Ishikawa (cell line): ENCODE measurements at regions not wholly inside any gene's neighbourhood (a gene's known extent, or its start where the extent isn't known, plus 50 kb on each side); places are given as distances from the start of the nearest gene placed in this dataset.

Experiments
- CEBPB ChIP-seq: IDR thresholded peaks from 2 replicates; pipeline ENCODE4 v1.6.1; 2012
- CREB1 ChIP-seq: IDR thresholded peaks from 2 replicates; pipeline ENCODE4 v1.6.1; 2012; ENCODE audit warnings: low read depth
- EGR1 ChIP-seq: IDR thresholded peaks from 2 replicates; pipeline ENCODE4 v1.6.1; 2012
- EP300 ChIP-seq: IDR thresholded peaks from 2 replicates; pipeline ENCODE4 v1.6.1; 2012; ENCODE audit warnings: borderline replicate concordance
- FOXM1 ChIP-seq: IDR thresholded peaks from 2 replicates; pipeline ENCODE4 v1.6.1; 2012; ENCODE audit warnings: low read depth, borderline replicate concordance
- NFIC ChIP-seq: IDR thresholded peaks from 2 replicates; pipeline ENCODE4 v1.6.1; 2012
- RAD21 ChIP-seq: IDR thresholded peaks from 2 replicates; pipeline ENCODE4 v1.6.1; 2012; ENCODE audit warnings: low read depth
- TAF1 ChIP-seq: IDR thresholded peaks from 2 replicates; pipeline ENCODE4 v1.6.1; 2012; ENCODE audit warnings: low read depth, mild to moderate bottlenecking
- TCF12 ChIP-seq: IDR thresholded peaks from 2 replicates; pipeline ENCODE4 v1.6.1; 2012; ENCODE audit warnings: low read depth
- TEAD4 ChIP-seq: IDR thresholded peaks from 2 replicates; pipeline ENCODE4 v1.6.1; 2012
- YY1 ChIP-seq: IDR thresholded peaks from 2 replicates; pipeline ENCODE4 v1.6.1; 2012; ENCODE audit warnings: low read depth
- ZBTB7A ChIP-seq: IDR thresholded peaks from 2 replicates; pipeline ENCODE4 v1.6.1; 2012; ENCODE audit warnings: low read depth
- TF ChIP-seq, protein P1 (sequence below): IDR thresholded peaks from 2 replicates; pipeline ENCODE4 v1.6.1; 2012
- TF ChIP-seq, protein P2 (sequence below): IDR thresholded peaks from 2 replicates; pipeline ENCODE4 v1.6.1; 2012; ENCODE audit warnings: low read depth, mild to moderate bottlenecking
- TF ChIP-seq, protein P3 (sequence below): IDR thresholded peaks from 2 replicates; pipeline ENCODE4 v1.6.1; 2012

DNA sequence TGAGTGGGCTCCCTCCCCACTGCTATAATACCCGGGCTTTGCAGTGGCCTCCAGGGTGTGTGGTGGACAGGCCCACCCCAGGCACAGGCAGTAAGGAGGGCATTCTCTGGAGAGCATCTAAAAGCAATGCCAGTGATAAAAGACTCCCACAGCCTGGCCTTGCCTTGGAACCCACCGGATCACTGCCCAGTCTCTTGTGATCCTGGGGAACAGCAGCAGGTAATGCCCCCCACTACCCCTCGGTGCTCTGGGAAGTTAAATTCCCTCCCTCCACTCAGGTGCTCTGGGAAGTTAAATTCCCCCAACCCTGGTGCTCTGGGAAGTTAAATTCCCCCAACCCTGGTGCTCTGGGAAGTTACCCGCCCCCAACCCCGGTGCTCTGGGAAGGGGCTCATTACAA, 565.2 kb downstream of the TCERG1L start:
- TF ChIP-seq, protein P1, sequence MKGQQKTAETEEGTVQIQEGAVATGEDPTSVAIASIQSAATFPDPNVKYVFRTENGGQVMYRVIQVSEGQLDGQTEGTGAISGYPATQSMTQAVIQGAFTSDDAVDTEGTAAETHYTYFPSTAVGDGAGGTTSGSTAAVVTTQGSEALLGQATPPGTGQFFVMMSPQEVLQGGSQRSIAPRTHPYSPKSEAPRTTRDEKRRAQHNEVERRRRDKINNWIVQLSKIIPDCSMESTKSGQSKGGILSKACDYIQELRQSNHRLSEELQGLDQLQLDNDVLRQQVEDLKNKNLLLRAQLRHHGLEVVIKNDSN = no peak
- TF ChIP-seq, protein P2, sequence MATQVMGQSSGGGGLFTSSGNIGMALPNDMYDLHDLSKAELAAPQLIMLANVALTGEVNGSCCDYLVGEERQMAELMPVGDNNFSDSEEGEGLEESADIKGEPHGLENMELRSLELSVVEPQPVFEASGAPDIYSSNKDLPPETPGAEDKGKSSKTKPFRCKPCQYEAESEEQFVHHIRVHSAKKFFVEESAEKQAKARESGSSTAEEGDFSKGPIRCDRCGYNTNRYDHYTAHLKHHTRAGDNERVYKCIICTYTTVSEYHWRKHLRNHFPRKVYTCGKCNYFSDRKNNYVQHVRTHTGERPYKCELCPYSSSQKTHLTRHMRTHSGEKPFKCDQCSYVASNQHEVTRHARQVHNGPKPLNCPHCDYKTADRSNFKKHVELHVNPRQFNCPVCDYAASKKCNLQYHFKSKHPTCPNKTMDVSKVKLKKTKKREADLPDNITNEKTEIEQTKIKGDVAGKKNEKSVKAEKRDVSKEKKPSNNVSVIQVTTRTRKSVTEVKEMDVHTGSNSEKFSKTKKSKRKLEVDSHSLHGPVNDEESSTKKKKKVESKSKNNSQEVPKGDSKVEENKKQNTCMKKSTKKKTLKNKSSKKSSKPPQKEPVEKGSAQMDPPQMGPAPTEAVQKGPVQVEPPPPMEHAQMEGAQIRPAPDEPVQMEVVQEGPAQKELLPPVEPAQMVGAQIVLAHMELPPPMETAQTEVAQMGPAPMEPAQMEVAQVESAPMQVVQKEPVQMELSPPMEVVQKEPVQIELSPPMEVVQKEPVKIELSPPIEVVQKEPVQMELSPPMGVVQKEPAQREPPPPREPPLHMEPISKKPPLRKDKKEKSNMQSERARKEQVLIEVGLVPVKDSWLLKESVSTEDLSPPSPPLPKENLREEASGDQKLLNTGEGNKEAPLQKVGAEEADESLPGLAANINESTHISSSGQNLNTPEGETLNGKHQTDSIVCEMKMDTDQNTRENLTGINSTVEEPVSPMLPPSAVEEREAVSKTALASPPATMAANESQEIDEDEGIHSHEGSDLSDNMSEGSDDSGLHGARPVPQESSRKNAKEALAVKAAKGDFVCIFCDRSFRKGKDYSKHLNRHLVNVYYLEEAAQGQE = no peak

DNA sequence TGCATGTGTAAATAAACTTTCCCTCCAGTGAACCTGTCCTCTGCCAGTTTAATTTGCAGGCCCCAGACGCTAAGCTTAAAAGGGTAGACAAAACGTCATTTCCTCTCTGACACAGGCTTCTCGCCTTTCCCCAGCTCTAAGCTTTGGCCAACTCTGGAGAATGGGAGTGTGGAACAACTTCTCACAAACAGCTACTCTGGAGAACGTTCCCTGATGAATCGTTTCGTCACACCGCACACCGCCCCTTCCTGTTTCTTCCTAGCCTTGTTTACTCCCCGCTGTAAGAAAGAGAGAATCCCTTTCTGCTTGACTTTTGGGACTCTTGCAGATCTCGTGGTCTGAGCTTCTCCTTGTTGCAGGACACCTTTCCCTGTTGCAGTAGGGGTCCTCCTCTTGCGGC, 564.2 kb downstream of the TCERG1L start:
- TF ChIP-seq CREB1 (no peak), EGR1 (no peak), YY1 (no peak), TEAD4 (no peak), TCF12 (no peak), CEBPB (no peak), TAF1 (no peak), NFIC (no peak), EP300 (no peak), ZBTB7A (no peak), RAD21 (no peak)
- TF ChIP-seq, protein P2 = no peak
- TF ChIP-seq, protein P3, sequence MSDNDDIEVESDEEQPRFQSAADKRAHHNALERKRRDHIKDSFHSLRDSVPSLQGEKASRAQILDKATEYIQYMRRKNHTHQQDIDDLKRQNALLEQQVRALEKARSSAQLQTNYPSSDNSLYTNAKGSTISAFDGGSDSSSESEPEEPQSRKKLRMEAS = no peak

DNA sequence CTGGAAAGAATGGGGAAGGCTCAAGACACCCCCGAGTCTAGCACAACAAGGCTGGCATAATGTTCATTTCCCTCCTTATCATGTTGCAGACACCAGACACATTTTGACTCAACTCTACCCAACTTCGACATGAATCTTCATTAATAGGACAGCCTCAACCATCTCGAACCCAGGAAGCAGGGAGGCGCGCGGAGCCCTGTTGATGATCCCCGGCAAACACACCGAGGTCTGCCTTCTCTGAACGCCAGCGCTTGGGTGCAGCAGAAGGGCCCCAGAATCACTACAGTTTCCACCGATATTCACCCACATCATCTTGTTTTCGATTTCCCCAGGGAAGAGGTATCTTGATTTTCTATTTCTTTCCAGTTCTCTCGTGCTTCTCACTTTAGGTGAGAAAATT, 563.6 kb downstream of the TCERG1L start:
- no peak for TF ChIP-seq ZBTB7A
- TF ChIP-seq, protein P3 = no peak
- TF ChIP-seq TAF1 = no peak
- TF ChIP-seq FOXM1 = no peak
- no peak for TF ChIP-seq TCF12
- no peak for TF ChIP-seq EGR1
- TF ChIP-seq CREB1 = no peak

DNA sequence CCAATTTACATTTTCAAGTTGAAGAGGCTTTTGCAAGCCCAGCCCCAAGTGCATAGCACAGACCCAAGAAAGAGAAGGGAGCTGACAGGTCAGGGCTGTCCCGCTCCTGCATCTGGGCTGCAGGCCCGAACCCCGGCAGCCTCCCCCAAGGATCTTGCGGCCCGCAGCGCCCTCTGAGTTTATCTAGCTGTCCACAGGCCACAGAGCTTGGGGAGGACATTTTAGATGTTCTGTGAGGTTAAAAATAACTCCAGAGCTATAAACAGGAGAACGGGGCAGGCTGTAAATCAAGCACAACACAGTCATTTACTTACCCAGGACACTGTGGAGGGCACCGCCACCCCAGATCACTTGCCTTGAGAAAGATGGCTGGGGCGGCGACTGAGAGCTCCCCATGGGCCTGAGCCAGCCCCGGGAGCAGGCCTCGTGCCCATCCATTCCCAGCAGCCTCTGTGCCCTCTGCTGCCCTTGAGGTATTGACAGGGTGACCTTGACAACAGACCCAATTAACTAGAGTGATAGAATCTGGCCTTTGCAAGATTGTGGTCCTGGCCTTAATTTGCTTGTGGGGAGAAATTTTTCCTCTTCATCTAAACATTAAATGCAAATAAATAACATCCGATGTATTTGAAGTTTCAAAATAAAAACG, 563.0 kb downstream of the TCERG1L start:
- TF ChIP-seq ZBTB7A = no peak

DNA sequence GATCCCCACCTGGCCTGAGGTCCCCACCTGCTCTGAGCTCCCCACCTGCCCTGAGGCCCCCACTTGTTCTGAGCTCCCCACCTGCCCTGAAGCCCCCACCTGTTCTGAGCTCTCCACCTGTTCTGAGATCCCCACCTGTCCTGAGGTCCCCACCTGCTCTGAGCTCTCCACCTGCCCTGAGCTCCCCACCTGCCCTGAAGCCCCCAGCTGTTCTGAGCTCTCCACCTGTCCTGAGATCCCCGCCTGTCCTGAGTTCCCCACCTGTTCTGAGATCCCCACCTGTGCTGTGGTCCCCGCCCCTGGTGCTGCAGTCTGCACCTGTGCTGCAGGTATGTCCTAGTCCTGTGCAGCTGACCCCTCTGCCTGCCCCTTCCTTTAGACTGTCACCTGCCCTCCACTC, 561.6 kb downstream of the TCERG1L start:
- TF ChIP-seq TEAD4 = no peak
- no peak for TF ChIP-seq EP300
- no peak for TF ChIP-seq FOXM1
- no peak for TF ChIP-seq YY1
- no peak for TF ChIP-seq ZBTB7A
- TF ChIP-seq, protein P2 = no peak
- TF ChIP-seq RAD21 = no peak
- TF ChIP-seq TAF1 = no peak
- TF ChIP-seq EGR1 = no peak
- TF ChIP-seq CEBPB = no peak

DNA sequence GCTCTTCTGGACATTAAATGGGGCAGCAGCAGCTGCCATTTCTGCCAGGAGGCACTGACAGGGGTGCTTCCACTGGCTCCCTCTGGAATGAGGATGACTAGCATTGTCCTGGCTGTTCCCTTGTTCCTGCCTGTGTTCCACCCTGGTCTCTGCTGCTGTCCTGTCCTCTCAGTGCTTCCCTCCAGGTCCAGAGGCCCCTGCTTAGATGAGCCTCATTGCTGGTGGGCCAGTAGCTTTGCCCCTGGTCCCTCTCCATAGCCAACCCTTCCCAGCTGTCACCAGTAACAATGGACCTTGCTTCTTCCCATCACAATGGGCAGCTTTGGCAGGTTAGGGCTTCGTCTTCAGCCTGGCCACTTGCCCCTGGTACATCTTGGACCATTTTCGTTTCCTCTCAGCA, 561.1 kb downstream of the TCERG1L start:
- TF ChIP-seq EP300 (no peak), ZBTB7A (no peak), CEBPB (no peak), FOXM1 (no peak), YY1 (no peak), TCF12 (no peak), CREB1 (no peak), EGR1 (no peak), NFIC (no peak), TEAD4 (no peak)
- TF ChIP-seq, protein P2 = no peak
- TF ChIP-seq, protein P1 = no peak
